GM18519 (cell line): ENCODE measurements at regions not wholly inside any gene's neighbourhood (a gene's known extent, or its start where the extent isn't known, plus 50 kb on each side); places are given as distances from the start of the nearest gene placed in this dataset.

Experiments used
- ATAC-seq: cut with Tn5 transposase; IDR thresholded peaks from one replicate; pipeline ENCODE4 v1.9.1; 2021; ENCODE audit warnings: mild to moderate bottlenecking, moderate library complexity; ENCODE audit not compliant: unreplicated experiment, low FRiP score

DNA sequence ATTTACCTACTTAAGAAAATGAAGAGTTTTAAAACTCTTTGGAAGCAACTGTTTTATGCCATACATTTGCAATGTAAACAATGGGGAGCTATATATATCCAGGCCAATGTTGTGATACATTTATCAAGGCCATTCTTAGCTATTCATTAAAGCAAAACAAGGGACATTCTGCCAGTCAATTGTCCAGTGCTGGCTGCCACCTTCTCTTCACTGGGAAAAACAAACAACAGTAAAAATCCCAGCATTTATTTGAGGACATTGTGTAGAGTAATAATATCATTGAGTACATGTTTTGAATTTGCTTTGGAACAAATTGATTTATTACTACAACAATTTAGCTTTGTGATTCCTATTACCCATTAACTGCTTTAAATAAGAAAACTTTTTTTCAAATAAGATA is 1107.4 kb downstream of the DTWD2 start:
- no peak for ATAC-seq

DNA sequence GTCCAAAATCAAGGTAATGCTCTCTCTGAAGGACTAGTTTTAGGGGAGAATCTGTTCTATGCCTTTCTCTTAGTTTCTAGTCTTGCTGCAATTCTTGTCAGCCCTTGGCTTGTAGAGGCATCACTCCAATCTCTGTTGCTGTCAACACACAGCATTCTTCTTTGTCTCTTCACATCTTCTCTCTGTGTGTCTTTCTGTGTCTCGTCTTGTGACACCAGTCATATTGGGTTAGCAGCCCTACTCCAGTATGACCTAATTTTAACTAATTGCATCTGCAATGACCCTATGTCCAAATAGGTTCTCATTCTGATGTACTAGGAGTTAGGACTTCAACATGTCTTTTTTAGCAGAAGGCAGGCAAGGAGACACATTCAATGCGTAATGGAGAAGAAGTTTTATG is 1110.6 kb downstream of the DTWD2 start:
- ATAC-seq, result no peak

DNA sequence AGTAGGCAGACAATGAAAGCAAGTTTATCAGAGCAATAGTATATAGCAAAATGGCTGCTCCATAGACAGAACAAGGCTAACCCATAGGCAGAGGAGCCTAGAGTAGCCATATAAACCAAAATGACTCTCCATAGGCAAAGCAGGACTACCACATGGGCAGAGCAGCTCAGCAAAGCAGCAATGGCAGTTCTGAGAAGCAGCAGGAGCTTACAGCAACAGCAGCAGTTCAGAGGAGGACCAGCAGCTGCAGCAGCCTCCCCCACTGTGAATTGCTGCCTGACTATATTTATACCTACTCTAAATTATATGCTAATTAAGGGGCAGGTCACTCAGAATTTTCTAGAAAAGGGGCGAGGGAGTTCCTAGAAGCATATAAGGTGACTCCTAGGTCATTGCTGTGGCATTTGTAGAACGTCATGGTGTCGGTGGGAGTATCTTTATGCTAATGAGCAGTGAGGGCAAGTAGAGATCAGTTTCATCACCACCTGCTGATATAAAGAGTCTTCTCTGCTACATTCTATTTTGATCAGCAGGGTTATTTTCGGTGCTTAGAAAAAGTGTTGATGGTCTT is 1115.5 kb downstream of the DTWD2 start:
- no peak for ATAC-seq

- no peak for ATAC-seq
Measured at GRCh38 chr5:117869596-117869995, 1118.8 kb downstream of the DTWD2 start.

- no peak for ATAC-seq
Measured at GRCh38 chr5:117863586-117864296, 1124.6 kb downstream of the DTWD2 start.

DNA sequence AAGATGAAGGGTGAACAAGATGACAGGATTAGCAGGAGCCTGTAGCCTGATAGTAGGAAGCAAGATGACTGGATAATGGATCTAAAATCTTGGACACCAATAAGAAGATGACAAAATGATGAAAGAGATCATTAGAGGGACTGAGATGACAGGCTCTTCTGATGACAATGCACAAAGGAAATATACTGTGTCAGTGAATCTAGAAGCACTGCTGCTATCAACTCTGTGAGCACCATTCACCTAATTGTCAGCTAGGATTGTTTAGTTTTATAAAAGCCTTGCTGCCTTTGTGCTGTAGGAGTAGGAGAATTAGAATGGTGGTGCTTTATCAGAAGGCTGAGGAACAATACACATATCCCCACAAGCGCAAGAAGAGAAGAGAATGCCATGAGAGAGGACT is 1127.8 kb downstream of the DTWD2 start:
- no peak for ATAC-seq

- peak; percentile 44 for ATAC-seq
Measured at GRCh38 chr5:117859176-117859575, 1129.2 kb downstream of the DTWD2 start.

- no peak for ATAC-seq
Measured at GRCh38 chr5:117856713-117857112, 1131.6 kb downstream of the DTWD2 start.

DNA sequence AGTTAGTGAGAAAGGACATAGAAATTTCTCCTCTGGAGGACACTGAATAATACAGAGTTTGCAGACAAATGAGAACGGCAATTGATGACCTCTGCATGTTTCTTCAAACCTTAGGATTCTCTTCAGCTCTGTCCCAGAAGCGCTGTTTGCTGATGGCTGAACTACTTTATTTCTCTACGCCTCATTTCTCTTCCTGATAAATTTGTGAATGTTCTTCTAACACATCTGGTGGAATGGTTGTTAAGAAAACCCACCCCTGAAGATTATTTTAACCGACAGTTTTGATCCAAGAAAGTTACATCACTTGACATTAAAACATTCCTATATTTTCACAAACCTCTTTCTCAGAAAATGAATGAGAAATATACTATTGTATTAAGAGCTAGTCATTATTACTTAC is 1150.6 kb downstream of the DTWD2 start:
- ATAC-seq, result no peak

- ATAC-seq, result no peak
Measured at GRCh38 chr5:117833691-117834090, 1154.7 kb downstream of the DTWD2 start.

- ATAC-seq, result no peak
Measured at GRCh38 chr5:117829646-117830045, 1158.7 kb downstream of the DTWD2 start.

DNA sequence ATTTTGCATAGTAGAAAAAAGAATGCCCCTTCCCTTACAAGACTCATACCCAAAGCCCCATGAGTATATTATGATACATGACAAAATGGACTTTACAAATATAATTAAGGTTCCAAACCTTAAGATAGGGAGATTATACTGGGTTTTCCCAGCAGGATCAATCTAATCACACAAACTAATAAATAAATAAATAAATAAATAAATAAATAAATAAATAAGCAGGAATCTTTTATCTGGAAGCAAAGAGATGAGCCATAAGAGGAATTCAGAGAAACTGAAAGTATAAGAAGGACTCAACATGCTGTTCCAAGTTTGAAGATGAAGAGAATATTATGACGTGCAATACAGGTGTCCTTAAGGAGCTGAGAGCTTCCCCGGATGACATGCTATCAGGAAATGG is 1174.5 kb downstream of the DTWD2 start:
- no peak for ATAC-seq

DNA sequence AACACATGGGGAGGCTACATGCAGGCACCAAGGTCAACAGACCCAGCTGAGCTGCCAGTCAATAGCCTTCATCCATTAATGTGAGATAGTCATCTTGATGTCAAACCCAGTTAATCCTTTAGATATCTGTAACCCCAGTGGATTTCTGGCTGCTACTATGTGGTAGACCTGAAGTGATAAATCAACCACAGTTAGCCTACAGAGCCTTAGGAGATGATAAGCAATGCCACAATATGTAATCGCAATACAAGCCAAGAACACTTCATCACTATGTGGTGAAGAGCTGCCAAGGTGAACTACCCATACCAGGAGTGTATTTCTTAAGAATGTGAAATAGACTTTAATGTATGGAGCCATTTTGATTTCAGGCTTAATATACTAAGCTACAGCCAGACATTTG is 1175.5 kb downstream of the DTWD2 start:
- no peak for ATAC-seq

DNA sequence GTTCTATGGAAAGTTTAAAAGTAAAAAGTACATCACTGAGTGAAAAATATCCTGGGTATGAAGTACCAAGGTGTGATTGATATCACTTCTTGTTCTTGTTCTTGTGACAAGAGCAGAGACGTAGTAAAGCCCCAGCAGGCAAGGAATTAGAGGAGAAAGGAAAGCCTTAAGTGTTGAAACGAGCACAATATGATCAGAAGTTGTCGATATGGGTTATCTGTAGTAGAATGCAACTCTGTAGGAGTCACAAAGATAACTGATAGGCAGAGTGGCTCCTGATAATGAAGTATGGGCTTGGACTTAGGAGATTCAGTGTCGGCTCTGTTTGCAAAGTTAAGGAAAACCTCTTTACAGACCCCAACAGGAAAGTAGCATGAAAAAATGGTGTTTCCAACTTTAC is 1179.1 kb downstream of the DTWD2 start:
- ATAC-seq, result no peak

- no peak for ATAC-seq
Measured at GRCh38 chr5:117805058-117805457, 1183.3 kb downstream of the DTWD2 start.

GRCh38 chr5:117803533-117803932 is 1184.8 kb downstream of the DTWD2 start:
- ATAC-seq, result no peak

DNA sequence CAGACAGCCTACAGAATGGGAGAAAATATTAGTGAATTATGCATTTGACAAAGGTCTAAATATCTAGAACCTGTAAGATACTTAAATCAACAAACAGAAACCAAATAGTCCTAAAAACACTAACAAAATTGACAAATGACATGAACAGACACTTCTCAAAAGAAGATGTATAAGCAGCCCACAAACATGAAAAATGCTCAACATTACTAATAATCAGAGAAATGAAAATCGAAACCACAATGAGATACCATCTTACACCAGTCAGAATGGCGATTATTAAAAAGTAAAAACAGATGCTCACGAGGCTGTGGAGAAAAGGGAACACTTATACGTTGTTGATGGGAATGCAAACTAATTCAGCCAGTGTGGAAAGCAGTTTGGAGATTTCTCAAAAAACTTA is 1186.8 kb downstream of the DTWD2 start:
- no peak for ATAC-seq

GRCh38 chr5:117800261-117800660 is 1188.1 kb downstream of the DTWD2 start:
- no peak for ATAC-seq

GRCh38 chr5:117794847-117795246 is 1193.5 kb downstream of the DTWD2 start:
- no peak for ATAC-seq

DNA sequence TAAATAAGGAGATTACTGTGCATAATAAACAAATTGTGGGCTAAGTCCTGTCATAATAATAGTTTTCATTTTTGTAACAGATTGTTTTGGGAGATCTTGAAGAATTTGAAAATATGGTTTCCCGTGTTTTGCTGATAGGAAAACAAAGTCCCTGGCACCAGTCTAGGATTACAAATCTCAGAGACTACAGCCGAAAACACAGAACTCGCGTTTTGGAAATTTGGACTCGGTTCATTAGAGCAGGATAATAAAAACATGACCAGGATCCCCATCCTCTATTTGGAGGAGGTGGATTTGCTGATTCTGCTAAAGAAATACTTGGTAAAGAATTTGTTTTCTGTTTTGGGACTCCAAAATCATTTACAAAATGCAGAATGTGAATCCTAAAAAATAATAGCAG is 1194.4 kb downstream of the DTWD2 start:
- no peak for ATAC-seq

DNA sequence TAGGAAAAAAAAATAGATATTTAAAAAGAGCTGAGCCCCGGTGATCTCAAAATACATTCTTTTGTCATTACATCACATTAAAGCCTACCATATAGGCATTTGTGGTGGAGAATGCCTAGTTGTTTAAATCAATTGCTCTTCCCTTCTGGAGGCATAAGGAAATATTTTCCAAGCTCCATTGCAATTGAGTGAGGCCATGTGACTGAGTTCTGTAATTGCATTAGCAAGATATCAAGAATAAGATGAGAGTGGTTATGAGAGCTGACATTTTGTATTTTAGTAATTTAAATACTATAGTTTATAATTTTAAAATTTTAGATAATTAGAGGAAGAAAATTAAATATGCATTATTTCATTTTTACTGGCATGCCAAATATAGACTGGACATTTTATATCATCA is 1195.9 kb downstream of the DTWD2 start:
- ATAC-seq, result no peak

GRCh38 chr5:117788596-117788995 is 1199.8 kb downstream of the DTWD2 start:
- no peak for ATAC-seq

DNA sequence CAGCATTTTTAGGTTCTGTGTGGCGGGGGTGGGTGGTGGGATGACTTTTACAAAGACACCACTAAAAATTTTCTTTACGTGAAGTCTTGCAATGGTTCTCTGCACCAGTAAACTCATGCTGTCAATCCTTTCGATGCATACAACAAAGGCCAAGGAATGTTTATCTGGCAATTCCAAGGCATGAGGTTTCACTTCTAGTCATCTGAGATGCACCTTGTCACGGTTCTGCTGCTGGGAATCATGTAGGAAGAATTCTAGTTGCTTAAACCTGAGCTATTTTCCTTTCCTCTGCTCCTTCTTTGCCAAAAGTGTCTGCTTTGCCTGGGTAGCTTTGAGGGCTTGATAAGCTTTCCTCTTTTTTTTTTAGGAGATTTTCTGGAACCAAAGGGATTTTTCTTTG is 1204.5 kb upstream of the SEMA6A start:
- ATAC-seq, result no peak
